ENCODE measurements at regions not wholly inside any gene's neighbourhood (a gene's known extent, or its start where the extent isn't known, plus 50 kb on each side); places are given as distances from the start of the nearest gene placed in this dataset.

- H3K36me3 ChIP-seq: no peaks in the 10 kb centered on the region
- no peak for TF ChIP-seq EP300 (IDR thresholded peaks at IDR 0.05)
- no peak for TF ChIP-seq CTCF (IDR thresholded peaks at IDR 0.05)
- TF ChIP-seq POLR2A (IDR thresholded peaks at IDR 0.05): no peak
- H3K27ac ChIP-seq: no peak overlapping the region
- H3K9me3 ChIP-seq: peaks cover 0 to 17% (median 1%) of the 10 kb centered on the region in 4 donors
- no peaks in the 10 kb centered on the region for H3K4me1 ChIP-seq
- no peaks in the 10 kb centered on the region for H3K27me3 ChIP-seq
- WGBS, 2 donors: 75 to 88% methylated on average over 4 of the region's 4 CpGs
- DNase-seq (ENCODE audit: low spot score in 2 of 2): no peak
- no peak overlapping the region for H3K4me3 ChIP-seq
Measured at GRCh38 chr6:120055071-120055470, 705.5 kb upstream of the MAN1A1 start.

GRCh38 chr6:120039664-120040063, 690.1 kb upstream of the MAN1A1 start:
- no peak for DNase-seq (ENCODE audit: low spot score in 2 of 2)
- TF ChIP-seq POLR2A (IDR thresholded peaks at IDR 0.05): no peak
- 79 to 84% methylated on average over 2 of the region's 2 CpGs for WGBS, 2 donors

GRCh38 chr6:120031837-120032236, 682.3 kb upstream of the MAN1A1 start:
- Histone ChIP-seq H3K9me3 (peaks cover 0 to 3% (median 0%) of the 10 kb centered on the region in 4 donors), H3K4me3 (no peak overlapping the region), H3K27ac (no peak overlapping the region), H3K36me3 (no peaks in the 10 kb centered on the region), H3K27me3 (no peaks in the 10 kb centered on the region), H3K4me1 (no peaks in the 10 kb centered on the region)
- no peak for DNase-seq (ENCODE audit: low spot score in 2 of 2)
- WGBS, 2 donors: 96 to 97% methylated on average over 2 of the region's 2 CpGs
- no peak for TF ChIP-seq EP300 (IDR thresholded peaks at IDR 0.05)
- TF ChIP-seq POLR2A (IDR thresholded peaks at IDR 0.05): no peak
- no peak for TF ChIP-seq CTCF (IDR thresholded peaks at IDR 0.05)

More at GRCh38 chr6:120039664-120040063, 690.1 kb upstream of the MAN1A1 start:
- no peaks in the 10 kb centered on the region for H3K4me1 ChIP-seq
- no peaks in the 10 kb centered on the region for H3K36me3 ChIP-seq
- no peaks in the 10 kb centered on the region for H3K27me3 ChIP-seq
- H3K27ac ChIP-seq: no peak overlapping the region
- H3K4me3 ChIP-seq: no peak overlapping the region
- no peaks in the 10 kb centered on the region for H3K9me3 ChIP-seq

GRCh38 chr6:120026791-120027190, 677.2 kb upstream of the MAN1A1 start:
- DNase-seq (ENCODE audit: low spot score in 2 of 2): no peak
- Histone ChIP-seq H3K4me3 (no peak overlapping the region), H3K36me3 (no peaks in the 10 kb centered on the region), H3K4me1 (no peaks in the 10 kb centered on the region), H3K27ac (no peak overlapping the region), H3K9me3 (peaks cover 0 to 3% (median 0%) of the 10 kb centered on the region in 4 donors), H3K27me3 (no peaks in the 10 kb centered on the region)
- TF ChIP-seq POLR2A (IDR thresholded peaks at IDR 0.05) (no peak), EP300 (IDR thresholded peaks at IDR 0.05) (no peak), CTCF (IDR thresholded peaks at IDR 0.05) (no peak)
- 71 to 81% methylated on average over 1 of the region's 1 CpG for WGBS, 2 donors

GRCh38 chr6:120010075-120010474, 660.5 kb upstream of the MAN1A1 start:
- DNase-seq (ENCODE audit: low spot score in 2 of 2): no peak
- Histone ChIP-seq H3K4me1 (no peaks in the 10 kb centered on the region), H3K27ac (no peak overlapping the region), H3K36me3 (no peaks in the 10 kb centered on the region), H3K27me3 (no peaks in the 10 kb centered on the region), H3K4me3 (no peak overlapping the region), H3K9me3 (no peaks in the 10 kb centered on the region)
- TF ChIP-seq CTCF (IDR thresholded peaks at IDR 0.05): no peak
- no peak for TF ChIP-seq EP300 (IDR thresholded peaks at IDR 0.05)
- 89 to 90% methylated on average over 3 of the region's 3 CpGs for WGBS, 2 donors

Data from tibial nerve (tissue), 4 donors.